HCT116 (cell line): ENCODE measurements at regions not wholly inside any gene's neighbourhood (a gene's known extent, or its start where the extent isn't known, plus 50 kb on each side); places are given as distances from the start of the nearest gene placed in this dataset.

Experiments
- ATAC-seq: fragments of 200-7000 bp; cut with Tn5 transposase; 2 replicates; pipeline ENCODE4 v1.9.1; 2020; ENCODE audit warnings: mild to moderate bottlenecking, moderate library complexity
- BruUV-seq: library from RNA; stranded (reverse); fragments of 400-500 nt; replicated peaks from 2 replicates; lab custom pipeline; 2021; lab: Mats Ljungman, UMichigan
- CTCF ChIA-PET: fragments of 300-600 bp; sonication (Branson Sonifier 250); formaldehyde crosslinking; loops from one replicate; lab custom pipeline; 2021; ENCODE audit warnings: antibody characterized with exemption; lab: Charles Lee
- POLR2A ChIA-PET: fragments of 300-600, 350-600 bp; sonication (Branson Sonifier 250); formaldehyde crosslinking; loops from one replicate; lab custom pipeline; 2021; ENCODE audit warnings: antibody characterized with exemption; lab: Charles Lee
- RAD21 ChIA-PET, 2 experiments: fragments of 300-600 bp; sonication (Branson Sonifier 250); formaldehyde crosslinking; loops; one replicate each; lab custom pipeline; 2023; ENCODE audit warnings: low total read pairs in 2 of 2; ENCODE audit not compliant: uncharacterized antibody in 2 of 2, unreplicated experiment in 2 of 2, low non-redundant PET in 1 of 2; lab: Charles Lee
- DNase-seq: peaks from one replicate; pipeline ENCODE4 v3.0.0-alpha.2; 2010; ENCODE audit warnings: low read depth, low spot score
- H2AFZ ChIP-seq: fragments of 200-600 bp; shearing (Covaris generic), sonication (generic); 2 replicates; pipeline ENCODE4 v1.6.1; 2017; ENCODE audit warnings: low read depth, mixed run types, mixed read lengths, antibody characterized with exemption, low read length; ENCODE audit not compliant: poor library complexity, severe bottlenecking
- H3K27ac ChIP-seq: 2 replicates; pipeline ENCODE4 v1.5.1; 2012; ENCODE audit warnings: low read depth, low read length
- H3K27me3 ChIP-seq: fragments of 200-600 bp; sonication (generic); 2 replicates; pipeline ENCODE4 v1.6.1; 2016; ENCODE audit warnings: mixed run types, low read length, mixed read lengths; ENCODE audit not compliant: insufficient read depth
- H3K36me3 ChIP-seq, 2 experiments: fragments of 200-500 bp in 1 of 2; fragments of 200-600 bp in 1 of 2; sonication (Bioruptor generic) in 1 of 2; sonication (generic) in 1 of 2; 2 replicates each; pipeline versions ENCODE4 v1.5.1 to v1.6.1; 2014 to 2016; ENCODE audit warnings: low read length in 2 of 2, inconsistent platforms in 1 of 2, mixed read lengths in 1 of 2, mixed run types in 1 of 2; ENCODE audit not compliant: insufficient read depth in 2 of 2, control insufficient read depth in 1 of 2
- H3K4me1 ChIP-seq, 2 experiments: fragments of 200-600 bp in 1 of 2; sonication (generic) in 1 of 2; 2 replicates each; pipeline versions ENCODE4 v1.5.1 to v1.6.1; 2012 to 2017; ENCODE audit warnings: low read length in 2 of 2, inconsistent platforms in 1 of 2, mild to moderate bottlenecking in 1 of 2, mixed read lengths in 1 of 2, mixed run types in 1 of 2, moderate library complexity in 1 of 2; ENCODE audit not compliant: insufficient read depth in 2 of 2, control insufficient read depth in 1 of 2
- H3K4me2 ChIP-seq: fragments of 200-600 bp; sonication (generic); 2 replicates; pipeline ENCODE4 v1.6.1; 2017; ENCODE audit warnings: mixed run types, low read length, mixed read lengths
- H3K4me3 ChIP-seq, 2 experiments: fragments of 200-600 bp in 1 of 2; sonication (generic) in 1 of 2; replicated peaks in 1 of 2; 2 replicates each; pipeline ENCODE4 v1.5.1; 2011 to 2016; ENCODE audit warnings: low read length in 2 of 2, control low read depth in 1 of 2, low read depth in 1 of 2, mild to moderate bottlenecking in 1 of 2, mixed read lengths in 1 of 2, mixed run types in 1 of 2
- H3K79me2 ChIP-seq: fragments of 200-600 bp; sonication (generic); 2 replicates; pipeline ENCODE4 v1.6.1; 2017; ENCODE audit warnings: mild to moderate bottlenecking, mixed run types, low read length, moderate library complexity, mixed read lengths; ENCODE audit not compliant: insufficient read depth
- H3K9ac ChIP-seq: fragments of 200-600 bp; sonication (generic); 2 replicates; pipeline ENCODE4 v1.6.1; 2016; ENCODE audit warnings: low read length, mixed read lengths
- H3K9me2 ChIP-seq: fragments of 200-600 bp; sonication (generic), shearing (Covaris generic); 2 replicates; pipeline ENCODE4 v1.6.1; 2017; ENCODE audit warnings: mixed run types, mild to moderate bottlenecking, moderate library complexity; ENCODE audit not compliant: insufficient read depth
- H3K9me3 ChIP-seq, 2 experiments: fragments of 200-500 bp in 1 of 2; fragments of 200-600 bp in 1 of 2; sonication (Bioruptor generic) in 1 of 2; sonication (generic) in 1 of 2; 2 replicates each; pipeline ENCODE4 v1.6.1; 2014 to 2017; ENCODE audit warnings: low read length in 2 of 2, mixed read lengths in 2 of 2, inconsistent platforms in 1 of 2, low read depth in 1 of 2, mild to moderate bottlenecking in 1 of 2, mixed run types in 1 of 2, moderate library complexity in 1 of 2; ENCODE audit not compliant: control insufficient read depth in 1 of 2, insufficient read depth in 1 of 2
- H4K20me1 ChIP-seq: fragments of 200-600 bp; sonication (generic), shearing (Covaris generic); 2 replicates; pipeline ENCODE4 v1.6.1; 2017; ENCODE audit warnings: mixed run types, mild to moderate bottlenecking, moderate library complexity; ENCODE audit not compliant: insufficient read depth
- CBX3 ChIP-seq: IDR thresholded peaks from 2 replicates; pipeline ENCODE4 v1.6.1; 2012; ENCODE audit warnings: low read depth
- CEBPB ChIP-seq: IDR thresholded peaks from 2 replicates; pipeline ENCODE4 v1.6.1; 2012; ENCODE audit warnings: low read depth
- FOSL1 ChIP-seq: IDR thresholded peaks from 2 replicates; pipeline ENCODE4 v1.6.1; 2012; ENCODE audit warnings: low read depth
- JUND ChIP-seq: IDR thresholded peaks from 2 replicates; pipeline ENCODE4 v1.6.1; 2012
- POLR2A ChIP-seq: IDR thresholded peaks from 2 replicates; pipeline ENCODE4 v1.7.0; 2011; ENCODE audit warnings: borderline replicate concordance; ENCODE audit not compliant: insufficient read depth, insufficient read length; ENCODE audit errors: extremely low read depth
- SIN3A ChIP-seq: IDR thresholded peaks from 2 replicates; pipeline ENCODE4 v1.6.1; 2012; ENCODE audit warnings: low read depth
- SP1 ChIP-seq: IDR thresholded peaks from 2 replicates; pipeline ENCODE4 v1.6.1; 2012; ENCODE audit warnings: low read depth
- SRF ChIP-seq: IDR thresholded peaks from 2 replicates; pipeline ENCODE4 v1.6.1; 2012; ENCODE audit warnings: low read depth
- TCF7L2 ChIP-seq: IDR thresholded peaks from 2 replicates; pipeline ENCODE4 v1.7.0; 2011; ENCODE audit warnings: borderline replicate concordance, inconsistent platforms; ENCODE audit not compliant: insufficient read depth, insufficient read length; ENCODE audit errors: extremely low read depth
- ZBTB33 ChIP-seq: IDR thresholded peaks from 2 replicates; pipeline ENCODE4 v1.6.1; 2011; ENCODE audit warnings: mild to moderate bottlenecking, low read length, moderate library complexity; ENCODE audit not compliant: insufficient replicate concordance; ENCODE audit errors: extremely low read depth
- ZFX ChIP-seq: fragments of 450-650 bp; IDR thresholded peaks from 2 replicates; pipeline ENCODE4 v1.6.1; 2017
- intact Hi-C: fragments of 100-400 bp; cut with micrococcal nuclease; formaldehyde crosslinking; loops from 2 replicates; pipeline ENCODE4 v1.10.0; 2022
- TF ChIP-seq, protein P1 (sequence below): IDR thresholded peaks from 2 replicates; pipeline ENCODE4 v1.6.1; 2012; ENCODE audit warnings: low read depth
- TF ChIP-seq, protein P2 (sequence below): IDR thresholded peaks from 2 replicates; pipeline ENCODE4 v1.6.1; 2012

DNA sequence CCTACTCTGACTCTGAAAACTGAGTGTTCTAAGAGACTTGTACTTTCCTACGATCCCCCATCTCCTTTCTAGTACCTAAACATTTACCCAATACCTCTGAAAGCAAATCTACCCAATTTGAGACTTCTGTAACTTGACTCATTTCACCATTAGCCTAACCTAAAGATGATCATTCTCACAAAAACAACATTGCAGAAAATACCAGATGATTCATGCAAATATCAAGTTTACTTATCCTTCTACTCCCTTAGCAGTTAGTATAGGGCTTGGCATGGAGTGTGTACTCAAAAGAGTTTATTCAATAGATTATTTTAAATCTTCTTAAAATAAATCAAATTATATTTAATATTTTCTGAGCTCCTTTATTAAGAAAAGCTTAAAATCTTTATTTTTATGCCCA is 89.6 kb downstream of the NR4A2 start:
- H3K79me2 ChIP-seq = peaks cover 19% of the 10 kb centered on the region
- H3K4me2 ChIP-seq = no peak overlapping the region
- H3K9ac ChIP-seq = no peak overlapping the region
- no peak for ATAC-seq
- H2AFZ ChIP-seq = no peak overlapping the region
- ChIA-PET POLR2A (no interaction called here), CTCF (no interaction called here), RAD21 (no interaction called here)
- H4K20me1 ChIP-seq = no peaks in the 10 kb centered on the region
- intact Hi-C loops = no loop called here
- H3K27me3 ChIP-seq = no peaks in the 10 kb centered on the region
- BruUV-seq = no TSS peak
- TF ChIP-seq SP1 (no peak), ZFX (no peak), SIN3A (no peak), CEBPB (no peak), TCF7L2 (no peak), CBX3 (no peak), FOSL1 (no peak), SRF (no peak), JUND (no peak), ZBTB33 (no peak), POLR2A (no peak)
- TF ChIP-seq, protein P1, sequence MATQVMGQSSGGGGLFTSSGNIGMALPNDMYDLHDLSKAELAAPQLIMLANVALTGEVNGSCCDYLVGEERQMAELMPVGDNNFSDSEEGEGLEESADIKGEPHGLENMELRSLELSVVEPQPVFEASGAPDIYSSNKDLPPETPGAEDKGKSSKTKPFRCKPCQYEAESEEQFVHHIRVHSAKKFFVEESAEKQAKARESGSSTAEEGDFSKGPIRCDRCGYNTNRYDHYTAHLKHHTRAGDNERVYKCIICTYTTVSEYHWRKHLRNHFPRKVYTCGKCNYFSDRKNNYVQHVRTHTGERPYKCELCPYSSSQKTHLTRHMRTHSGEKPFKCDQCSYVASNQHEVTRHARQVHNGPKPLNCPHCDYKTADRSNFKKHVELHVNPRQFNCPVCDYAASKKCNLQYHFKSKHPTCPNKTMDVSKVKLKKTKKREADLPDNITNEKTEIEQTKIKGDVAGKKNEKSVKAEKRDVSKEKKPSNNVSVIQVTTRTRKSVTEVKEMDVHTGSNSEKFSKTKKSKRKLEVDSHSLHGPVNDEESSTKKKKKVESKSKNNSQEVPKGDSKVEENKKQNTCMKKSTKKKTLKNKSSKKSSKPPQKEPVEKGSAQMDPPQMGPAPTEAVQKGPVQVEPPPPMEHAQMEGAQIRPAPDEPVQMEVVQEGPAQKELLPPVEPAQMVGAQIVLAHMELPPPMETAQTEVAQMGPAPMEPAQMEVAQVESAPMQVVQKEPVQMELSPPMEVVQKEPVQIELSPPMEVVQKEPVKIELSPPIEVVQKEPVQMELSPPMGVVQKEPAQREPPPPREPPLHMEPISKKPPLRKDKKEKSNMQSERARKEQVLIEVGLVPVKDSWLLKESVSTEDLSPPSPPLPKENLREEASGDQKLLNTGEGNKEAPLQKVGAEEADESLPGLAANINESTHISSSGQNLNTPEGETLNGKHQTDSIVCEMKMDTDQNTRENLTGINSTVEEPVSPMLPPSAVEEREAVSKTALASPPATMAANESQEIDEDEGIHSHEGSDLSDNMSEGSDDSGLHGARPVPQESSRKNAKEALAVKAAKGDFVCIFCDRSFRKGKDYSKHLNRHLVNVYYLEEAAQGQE = no peak
- TF ChIP-seq, protein P2, sequence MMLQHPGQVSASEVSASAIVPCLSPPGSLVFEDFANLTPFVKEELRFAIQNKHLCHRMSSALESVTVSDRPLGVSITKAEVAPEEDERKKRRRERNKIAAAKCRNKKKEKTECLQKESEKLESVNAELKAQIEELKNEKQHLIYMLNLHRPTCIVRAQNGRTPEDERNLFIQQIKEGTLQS = no peak
- TF ChIP-seq, all 23 proteins: peak for 0
- Histone ChIP-seq H3K9me2 (no peaks in the 10 kb centered on the region), H3K9me3 (no peaks in the 10 kb centered on the region), H3K4me1 (no peaks in the 10 kb centered on the region), H3K4me3 (no peak overlapping the region), H3K27ac (no peak overlapping the region), H3K36me3 (no peaks in the 10 kb centered on the region)
- DNase-seq = no peak
